Smooth muscle cell (in vitro differentiated cells): ENCODE measurements at regions not wholly inside any gene's neighbourhood (a gene's known extent, or its start where the extent isn't known, plus 50 kb on each side); places are given as distances from the start of the nearest gene placed in this dataset.

ENCODE experiments used
- DNase-seq: peaks from one replicate; lab custom pipeline; 2025; ENCODE audit not compliant: unreplicated experiment; lab: John Stamatoyannopoulos, UW
- H2AFZ ChIP-seq: fragments of 200-600 bp; sonication (generic); 2 replicates; pipeline ENCODE4 v1.6.0; 2016; ENCODE audit warnings: antibody characterized with exemption, low read depth, mild to moderate bottlenecking
- H3F3A ChIP-seq: fragments of 200-600 bp; sonication (generic); 2 replicates; pipeline ENCODE4 v1.6.0; 2017; ENCODE audit warnings: antibody characterized with exemption, low read depth
- H3K27ac ChIP-seq: fragments of 200-600 bp; sonication (generic); 2 replicates; pipeline ENCODE4 v1.5.1; 2016; ENCODE audit warnings: low read depth, mild to moderate bottlenecking
- H3K27me3 ChIP-seq: fragments of 200-600 bp; sonication (generic); 2 replicates; pipeline ENCODE4 v1.6.1; 2016; ENCODE audit warnings: low read depth, mild to moderate bottlenecking
- H3K36me3 ChIP-seq: fragments of 200-600 bp; sonication (generic); 2 replicates; pipeline ENCODE4 v1.5.1; 2016; ENCODE audit warnings: low read depth
- H3K4me1 ChIP-seq: fragments of 200-600 bp; sonication (generic); 2 replicates; pipeline ENCODE4 v1.5.1; 2016; ENCODE audit warnings: low read depth
- H3K4me2 ChIP-seq: fragments of 200-600 bp; sonication (generic); 2 replicates; pipeline ENCODE4 v1.6.0; 2016; ENCODE audit warnings: mild to moderate bottlenecking
- H3K4me3 ChIP-seq: fragments of 200-600 bp; sonication (generic); 2 replicates; pipeline ENCODE4 v1.5.1; 2016; ENCODE audit warnings: mild to moderate bottlenecking
- H3K79me2 ChIP-seq: fragments of 200-600 bp; sonication (generic); 2 replicates; pipeline ENCODE4 v1.6.0; 2016; ENCODE audit warnings: low read depth, mild to moderate bottlenecking
- H3K9ac ChIP-seq: fragments of 200-600 bp; sonication (generic); 2 replicates; pipeline ENCODE4 v1.6.0; 2016; ENCODE audit warnings: low read depth
- H3K9me3 ChIP-seq: fragments of 200-600 bp; sonication (generic); replicated peaks from 2 replicates; pipeline ENCODE4 v1.5.1; 2016; ENCODE audit warnings: low read depth
- H4K20me1 ChIP-seq: fragments of 200-600 bp; sonication (generic); 2 replicates; pipeline ENCODE4 v1.6.0; 2016; ENCODE audit warnings: low read depth
- WGBS: methylation state at CpG from one replicate; pipeline ENCODE4 v1.1.7; 2016; ENCODE audit warnings: low lambda C conversion rate; 5-methylcytosine and 5-hydroxymethylcytosine counted together
- TF ChIP-seq, protein P1 (sequence below): fragments of 200-600 bp; sonication (generic); IDR thresholded peaks from 2 replicates; pipeline ENCODE4 v1.5.1; 2017; ENCODE audit warnings: borderline replicate concordance, mild to moderate bottlenecking, antibody characterized with exemption; ENCODE audit not compliant: insufficient read depth, poor library complexity, severe bottlenecking

DNA sequence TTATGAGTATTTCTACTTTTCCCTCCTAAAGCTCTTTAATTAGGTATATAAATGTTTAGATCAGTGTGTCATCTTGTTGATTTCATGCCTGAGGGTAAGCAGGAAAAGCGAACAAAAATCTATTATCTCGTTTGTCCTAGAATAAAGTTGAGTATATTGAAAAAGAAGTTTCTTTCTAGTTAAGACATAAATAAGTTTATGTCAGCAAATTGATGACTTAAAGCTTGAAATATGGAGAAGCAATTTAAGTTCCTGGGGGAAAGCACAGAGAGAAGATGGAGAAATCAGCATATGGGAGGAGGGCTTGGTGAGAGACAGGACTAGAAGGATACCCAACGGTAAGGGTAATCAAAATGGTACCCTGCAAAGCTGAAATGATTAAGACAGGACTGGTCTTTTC is 813.4 kb downstream of the MTRR start:
- Histone ChIP-seq H3K27me3 (no peaks in the 10 kb centered on the region), H3K27ac (no peak overlapping the region), H3K4me1 (no peaks in the 10 kb centered on the region), H3K4me2 (no peak overlapping the region), H3K79me2 (no peaks in the 10 kb centered on the region), H3K36me3 (no peaks in the 10 kb centered on the region), H3K9ac (no peak overlapping the region), H4K20me1 (no peaks in the 10 kb centered on the region), H2AFZ (no peak overlapping the region), H3K4me3 (no peak overlapping the region), H3K9me3 (no peaks in the 10 kb centered on the region), H3F3A (no peaks in the 10 kb centered on the region)
- WGBS, result 83% methylated on average over 3 of the region's 3 CpGs
- TF ChIP-seq, protein P1, sequence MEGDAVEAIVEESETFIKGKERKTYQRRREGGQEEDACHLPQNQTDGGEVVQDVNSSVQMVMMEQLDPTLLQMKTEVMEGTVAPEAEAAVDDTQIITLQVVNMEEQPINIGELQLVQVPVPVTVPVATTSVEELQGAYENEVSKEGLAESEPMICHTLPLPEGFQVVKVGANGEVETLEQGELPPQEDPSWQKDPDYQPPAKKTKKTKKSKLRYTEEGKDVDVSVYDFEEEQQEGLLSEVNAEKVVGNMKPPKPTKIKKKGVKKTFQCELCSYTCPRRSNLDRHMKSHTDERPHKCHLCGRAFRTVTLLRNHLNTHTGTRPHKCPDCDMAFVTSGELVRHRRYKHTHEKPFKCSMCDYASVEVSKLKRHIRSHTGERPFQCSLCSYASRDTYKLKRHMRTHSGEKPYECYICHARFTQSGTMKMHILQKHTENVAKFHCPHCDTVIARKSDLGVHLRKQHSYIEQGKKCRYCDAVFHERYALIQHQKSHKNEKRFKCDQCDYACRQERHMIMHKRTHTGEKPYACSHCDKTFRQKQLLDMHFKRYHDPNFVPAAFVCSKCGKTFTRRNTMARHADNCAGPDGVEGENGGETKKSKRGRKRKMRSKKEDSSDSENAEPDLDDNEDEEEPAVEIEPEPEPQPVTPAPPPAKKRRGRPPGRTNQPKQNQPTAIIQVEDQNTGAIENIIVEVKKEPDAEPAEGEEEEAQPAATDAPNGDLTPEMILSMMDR, result no peak
- no peak for DNase-seq

DNA sequence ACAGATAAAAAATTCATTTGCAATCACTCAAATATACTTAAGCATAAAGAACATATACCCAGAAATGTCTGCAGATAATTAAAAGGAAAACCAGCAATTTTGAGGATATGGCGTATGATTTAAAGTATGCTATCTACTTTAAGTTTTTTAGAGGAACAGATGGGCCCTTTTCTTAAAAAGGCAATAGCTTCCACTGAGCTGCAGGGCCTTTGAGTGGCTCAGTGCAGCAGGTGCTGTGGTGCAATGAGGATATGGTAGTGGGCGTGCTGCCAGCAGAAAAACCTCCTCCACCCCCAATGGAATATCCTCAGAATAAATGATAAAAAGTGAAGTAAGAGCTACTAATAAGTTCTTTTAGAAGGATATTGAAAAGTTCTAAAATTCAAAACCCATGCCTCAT is 814.5 kb downstream of the MTRR start:
- Histone ChIP-seq H3F3A (no peaks in the 10 kb centered on the region), H3K4me2 (no peak overlapping the region), H3K4me3 (no peak overlapping the region), H3K4me1 (no peaks in the 10 kb centered on the region), H3K27me3 (no peaks in the 10 kb centered on the region), H3K36me3 (no peaks in the 10 kb centered on the region), H2AFZ (no peak overlapping the region), H3K27ac (no peak overlapping the region), H4K20me1 (no peaks in the 10 kb centered on the region), H3K79me2 (no peaks in the 10 kb centered on the region), H3K9me3 (no peaks in the 10 kb centered on the region), H3K9ac (no peak overlapping the region)
- WGBS, result 96% methylated on average over 2 of the region's 2 CpGs
- TF ChIP-seq, protein P1, result no peak
- no peak for DNase-seq

DNA sequence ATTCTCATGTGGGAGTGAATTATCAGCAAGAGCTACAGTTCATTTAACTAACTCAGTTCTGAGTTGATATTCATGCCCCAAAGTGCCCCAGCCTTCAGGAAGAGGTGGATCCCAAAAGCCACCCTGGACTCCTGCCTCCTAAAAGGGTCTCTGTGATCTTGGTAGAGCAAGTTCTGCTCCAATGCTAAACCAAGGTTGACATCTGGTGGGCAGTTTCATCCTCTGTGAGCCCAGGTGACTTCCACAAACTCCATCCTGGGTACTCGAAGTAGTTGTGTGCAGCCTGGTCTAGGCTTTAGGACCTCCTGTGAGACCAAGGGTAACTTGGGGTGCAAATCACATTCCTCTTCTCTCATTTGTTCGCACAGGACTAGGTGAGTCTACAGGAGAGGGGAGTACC is 816.8 kb downstream of the MTRR start:
- no peaks in the 10 kb centered on the region for H3K9me3 ChIP-seq
- WGBS, result 91% methylated on average over 2 of the region's 2 CpGs
- no peak overlapping the region for H3K9ac ChIP-seq
- H2AFZ ChIP-seq, result no peak overlapping the region
- no peaks in the 10 kb centered on the region for H3K79me2 ChIP-seq
- H3K36me3 ChIP-seq, result no peaks in the 10 kb centered on the region
- H3K27me3 ChIP-seq, result no peaks in the 10 kb centered on the region
- no peak overlapping the region for H3K4me2 ChIP-seq
- TF ChIP-seq, protein P1, result no peak
- H4K20me1 ChIP-seq, result no peaks in the 10 kb centered on the region
- H3K4me1 ChIP-seq, result no peaks in the 10 kb centered on the region
- no peak for DNase-seq
- no peaks in the 10 kb centered on the region for H3F3A ChIP-seq
- no peak overlapping the region for H3K27ac ChIP-seq
- H3K4me3 ChIP-seq, result no peak overlapping the region

DNA sequence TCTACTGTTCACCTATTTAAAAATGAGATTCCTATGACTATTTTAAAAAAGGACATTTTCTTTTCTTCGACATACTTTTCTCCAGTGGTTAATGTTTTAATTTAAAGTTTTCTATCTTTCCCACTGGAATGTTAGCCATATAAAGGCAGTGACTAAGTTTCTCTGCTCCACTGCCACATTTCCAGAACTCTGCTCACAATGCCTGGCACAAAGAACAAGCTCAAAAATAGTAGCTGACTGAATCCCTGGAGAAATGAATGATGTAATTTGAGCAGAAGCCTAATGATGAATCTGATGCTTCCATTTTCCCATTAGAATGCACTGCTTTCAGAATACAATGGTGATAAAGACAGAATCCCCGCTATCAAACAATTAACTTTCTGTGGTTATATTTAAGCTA is 817.8 kb downstream of the MTRR start:
- no peaks in the 10 kb centered on the region for H3K9me3 ChIP-seq
- WGBS, result 81% methylated on average over 2 of the region's 2 CpGs

More for the DNA sequence above, 817.8 kb downstream of the MTRR start:
- Histone ChIP-seq H3K4me1 (no peaks in the 10 kb centered on the region), H3K9ac (no peak overlapping the region), H3K27me3 (no peaks in the 10 kb centered on the region), H3K27ac (no peak overlapping the region), H2AFZ (peak overlapping the region; percentile 54), H3K4me2 (no peak overlapping the region), H3K36me3 (no peaks in the 10 kb centered on the region), H3K79me2 (no peaks in the 10 kb centered on the region), H4K20me1 (no peaks in the 10 kb centered on the region), H3K4me3 (no peak overlapping the region), H3F3A (no peaks in the 10 kb centered on the region)
- TF ChIP-seq, protein P1, result no peak
- no peak for DNase-seq
